KMS-11 (cell line): ENCODE measurements at regions not wholly inside any gene's neighbourhood (a gene's known extent, or its start where the extent isn't known, plus 50 kb on each side); places are given as distances from the start of the nearest gene placed in this dataset.

Experiments used
- H2AFZ ChIP-seq: fragments of 200-600 bp; sonication (generic); 2 replicates; pipeline ENCODE4 v1.6.1; 2016; ENCODE audit warnings: antibody characterized with exemption, mixed run types, low read depth
- H3K27ac ChIP-seq: fragments of 200-600 bp; sonication (generic); 2 replicates; pipeline ENCODE4 v1.6.1; 2016; ENCODE audit warnings: mild to moderate bottlenecking, mixed run types
- H3K27me3 ChIP-seq: fragments of 200-600 bp; sonication (generic); 2 replicates; pipeline ENCODE4 v1.6.1; 2017; ENCODE audit warnings: mild to moderate bottlenecking, low read depth, mixed run types, moderate library complexity; ENCODE audit not compliant: insufficient read depth
- H3K36me3 ChIP-seq: fragments of 200-600 bp; sonication (generic); 2 replicates; pipeline ENCODE4 v1.6.1; 2017; ENCODE audit warnings: mild to moderate bottlenecking, mixed run types; ENCODE audit not compliant: insufficient read depth
- H3K4me1 ChIP-seq: fragments of 200-600 bp; sonication (generic); 2 replicates; pipeline ENCODE4 v1.6.1; 2016; ENCODE audit warnings: mild to moderate bottlenecking, low read depth, mixed run types; ENCODE audit not compliant: poor library complexity, severe bottlenecking
- H3K4me2 ChIP-seq: fragments of 200-600 bp; sonication (generic); 2 replicates; pipeline ENCODE4 v1.7.0; 2016; ENCODE audit warnings: mild to moderate bottlenecking, mixed run types
- H3K4me3 ChIP-seq: fragments of 200-600 bp; sonication (generic); IDR thresholded peaks from 2 replicates; pipeline ENCODE4 v1.6.1; 2017; ENCODE audit warnings: low read depth, low read length, mixed read lengths; ENCODE audit not compliant: insufficient read depth
- H3K79me2 ChIP-seq: fragments of 200-600 bp; sonication (generic); 2 replicates; pipeline ENCODE4 v1.6.1; 2016; ENCODE audit warnings: low read depth, mixed run types; ENCODE audit not compliant: insufficient read depth
- H3K9ac ChIP-seq: fragments of 200-600 bp; sonication (generic); 2 replicates; pipeline ENCODE4 v1.6.1; 2016; ENCODE audit warnings: mild to moderate bottlenecking, mixed run types
- H4K20me1 ChIP-seq: fragments of 200-600 bp; sonication (generic); 2 replicates; pipeline ENCODE4 v1.6.1; 2016; ENCODE audit warnings: mild to moderate bottlenecking, mixed run types; ENCODE audit not compliant: insufficient read depth
- CTCF ChIP-seq: fragments of 200-600 bp; sonication (generic); conservative IDR thresholded peaks from 2 replicates; pipeline ENCODE4 v1.6.1; 2017; ENCODE audit warnings: low read depth, mild to moderate bottlenecking, antibody characterized with exemption, low read length, moderate library complexity, mixed read lengths

- Histone ChIP-seq H3K36me3 (no peaks in the 10 kb centered on the region), H3K4me1 (no peaks in the 10 kb centered on the region), H3K9ac (no peak overlapping the region), H3K4me3 (no peak overlapping the region), H3K27me3 (no peaks in the 10 kb centered on the region), H3K79me2 (no peaks in the 10 kb centered on the region), H2AFZ (no peak overlapping the region), H3K27ac (no peak overlapping the region), H4K20me1 (no peaks in the 10 kb centered on the region), H3K4me2 (no peak overlapping the region)
- TF ChIP-seq CTCF = no peak
Observed at GRCh38 chr7:152975076-152975475, 215.5 kb downstream of the ACTR3B start.

GRCh38 chr7:152979376-152979775 is 219.8 kb downstream of the ACTR3B start:
- no peak overlapping the region for H3K4me3 ChIP-seq

GRCh38 chr7:152984421-152984820 is 224.9 kb downstream of the ACTR3B start:
- H3K27ac ChIP-seq = no peak overlapping the region
- H3K4me2 ChIP-seq = no peak overlapping the region
- no peak overlapping the region for H2AFZ ChIP-seq
- no peak overlapping the region for H3K9ac ChIP-seq
- no peaks in the 10 kb centered on the region for H3K79me2 ChIP-seq
- no peaks in the 10 kb centered on the region for H3K36me3 ChIP-seq
- no peak overlapping the region for H3K4me3 ChIP-seq
- no peaks in the 10 kb centered on the region for H3K4me1 ChIP-seq
- TF ChIP-seq CTCF = no peak
- H3K27me3 ChIP-seq = no peaks in the 10 kb centered on the region
- H4K20me1 ChIP-seq = no peaks in the 10 kb centered on the region

More at GRCh38 chr7:152979376-152979775, 219.8 kb downstream of the ACTR3B start:
- Histone ChIP-seq H3K36me3 (no peaks in the 10 kb centered on the region), H3K4me2 (no peak overlapping the region), H3K9ac (no peak overlapping the region), H3K79me2 (no peaks in the 10 kb centered on the region), H2AFZ (no peak overlapping the region), H3K27me3 (no peaks in the 10 kb centered on the region), H3K27ac (no peak overlapping the region), H3K4me1 (no peaks in the 10 kb centered on the region), H4K20me1 (no peaks in the 10 kb centered on the region)
- TF ChIP-seq CTCF = no peak

GRCh38 chr7:152986376-152986775 is 226.8 kb downstream of the ACTR3B start:
- Histone ChIP-seq H3K4me1 (no peaks in the 10 kb centered on the region), H3K36me3 (no peaks in the 10 kb centered on the region), H4K20me1 (no peaks in the 10 kb centered on the region), H3K9ac (no peak overlapping the region), H2AFZ (no peak overlapping the region), H3K4me3 (no peak overlapping the region), H3K79me2 (no peaks in the 10 kb centered on the region), H3K27ac (no peak overlapping the region), H3K27me3 (no peaks in the 10 kb centered on the region), H3K4me2 (no peak overlapping the region)
- TF ChIP-seq CTCF = no peak
